WTC11 (cell line): ENCODE measurements at regions not wholly inside any gene's neighbourhood (a gene's known extent, or its start where the extent isn't known, plus 50 kb on each side); places are given as distances from the start of the nearest gene placed in this dataset.

Experiments used
- ATAC-seq: fragments of 200-7000 bp; cut with Tn5 transposase; 2 replicates; pipeline ENCODE4 v1.10.0; 2021; ENCODE audit warnings: mild to moderate bottlenecking, moderate library complexity
- CTCF ChIA-PET: fragments of 300-600 bp; sonication (Branson Sonifier 250); formaldehyde crosslinking; loops from one replicate; lab custom pipeline; 2021; ENCODE audit warnings: antibody characterized with exemption; lab: Charles Lee
- POLR2A ChIA-PET: fragments of 350-600 bp; sonication (Branson Sonifier 250); formaldehyde crosslinking; loops from one replicate; lab custom pipeline; 2021; ENCODE audit warnings: antibody characterized with exemption; lab: Charles Lee
- DNase-seq: peaks from one replicate; pipeline ENCODE4 v3.0.0; 2021; ENCODE audit warnings: low spot score
- H3K27ac Mint-ChIP-seq: 2 replicates; pipeline ENCODE4 v1.8.0; 2021; ENCODE audit warnings: mixed read lengths
- H3K27me3 Mint-ChIP-seq: 2 replicates; pipeline ENCODE4 v1.8.0; 2021; ENCODE audit warnings: low read depth, mild to moderate bottlenecking, moderate library complexity, mixed read lengths
- H3K36me3 Mint-ChIP-seq: 2 replicates; pipeline ENCODE4 v1.8.0; 2021; ENCODE audit warnings: mixed read lengths
- H3K4me1 Mint-ChIP-seq: 2 replicates; pipeline ENCODE4 v1.8.0; 2022; ENCODE audit warnings: mixed read lengths
- H3K4me3 Mint-ChIP-seq: 2 replicates; pipeline ENCODE4 v1.8.0; 2021; ENCODE audit warnings: mild to moderate bottlenecking, moderate library complexity, mixed read lengths
- H3K9me3 Mint-ChIP-seq: 2 replicates; pipeline ENCODE4 v1.8.0; 2021; ENCODE audit warnings: mixed read lengths
- CBFB ChIP-seq: sonication (generic); formaldehyde crosslinking; IDR thresholded peaks from 2 replicates; pipeline ENCODE4 v1.8.1; 2022; ENCODE audit warnings: mild to moderate bottlenecking, low read depth, missing genetic modification reagents
- EMX1 ChIP-seq: fragments of 250-450 bp; sonication (Bioruptor Pico); IDR thresholded peaks from 2 replicates; pipeline ENCODE4 v1.8.0; 2021; ENCODE audit warnings: mild to moderate bottlenecking
- ESRRA ChIP-seq: sonication (generic); formaldehyde crosslinking; IDR thresholded peaks from 2 replicates; pipeline ENCODE4 v1.8.1; 2022; ENCODE audit warnings: mild to moderate bottlenecking, missing genetic modification reagents, borderline replicate concordance
- ETV6 ChIP-seq: sonication (generic); formaldehyde crosslinking; IDR thresholded peaks from 2 replicates; pipeline ENCODE4 v1.8.1; 2022; ENCODE audit warnings: mild to moderate bottlenecking, missing genetic modification reagents
- FOXP1 ChIP-seq: sonication (generic); formaldehyde crosslinking; IDR thresholded peaks from 2 replicates; pipeline ENCODE4 v1.8.0; 2022; ENCODE audit warnings: missing genetic modification reagents, mild to moderate bottlenecking, moderate library complexity, borderline replicate concordance
- SMAD4 ChIP-seq: sonication (generic); formaldehyde crosslinking; IDR thresholded peaks from 2 replicates; pipeline ENCODE4 v1.8.0; 2022; ENCODE audit warnings: mild to moderate bottlenecking, missing genetic modification reagents
- SOX15 ChIP-seq: fragments of 250-450 bp; sonication (Bioruptor Pico); IDR thresholded peaks from 2 replicates; pipeline ENCODE4 v1.9.0; 2021; ENCODE audit warnings: mild to moderate bottlenecking
- ZNF219 ChIP-seq: sonication (generic); formaldehyde crosslinking; IDR thresholded peaks from 2 replicates; pipeline ENCODE4 v1.8.0; 2023; ENCODE audit warnings: missing genetic modification reagents, mild to moderate bottlenecking, borderline replicate concordance
- ZNF317 ChIP-seq: sonication (generic); formaldehyde crosslinking; IDR thresholded peaks from 2 replicates; pipeline ENCODE4 v1.8.1; 2023; ENCODE audit warnings: low read depth, mild to moderate bottlenecking, moderate library complexity, missing genetic modification reagents, borderline replicate concordance
- TF ChIP-seq, protein P1 (sequence below): sonication (generic); formaldehyde crosslinking; IDR thresholded peaks from 2 replicates; pipeline ENCODE4 v1.8.0; 2023; ENCODE audit warnings: missing genetic modification reagents, mild to moderate bottlenecking, borderline replicate concordance
- TF ChIP-seq, protein P2 (sequence below): sonication (generic); formaldehyde crosslinking; IDR thresholded peaks from 2 replicates; pipeline ENCODE4 v1.8.1; 2023; ENCODE audit warnings: mild to moderate bottlenecking, missing genetic modification reagents
- TF ChIP-seq, protein P3 (sequence below): fragments of 200-600 bp; IDR thresholded peaks from 2 replicates; pipeline ENCODE4 v1.8.0; 2022; ENCODE audit warnings: antibody characterized with exemption
- TF ChIP-seq, protein P4 (sequence below): sonication (generic); formaldehyde crosslinking; IDR thresholded peaks from 2 replicates; pipeline ENCODE4 v1.8.0; 2022; ENCODE audit warnings: missing genetic modification reagents
- TF ChIP-seq, protein P5 (sequence below): fragments of 250-450 bp; sonication (Bioruptor Pico); IDR thresholded peaks from 2 replicates; pipeline ENCODE4 v1.9.0; 2021; ENCODE audit warnings: mild to moderate bottlenecking
- TF ChIP-seq, protein P6 (sequence below): sonication (generic); formaldehyde crosslinking; IDR thresholded peaks from 2 replicates; pipeline ENCODE4 v1.8.0; 2022; ENCODE audit warnings: mild to moderate bottlenecking, missing genetic modification reagents
- TF ChIP-seq, protein P7 (sequence below): sonication (generic); formaldehyde crosslinking; IDR thresholded peaks from 2 replicates; pipeline ENCODE4 v1.8.1; 2023; ENCODE audit warnings: mild to moderate bottlenecking, missing genetic modification reagents, moderate library complexity
- TF ChIP-seq, protein P8 (sequence below): sonication (generic); formaldehyde crosslinking; IDR thresholded peaks from 2 replicates; pipeline ENCODE4 v1.8.0; 2023; ENCODE audit warnings: missing genetic modification reagents

DNA sequence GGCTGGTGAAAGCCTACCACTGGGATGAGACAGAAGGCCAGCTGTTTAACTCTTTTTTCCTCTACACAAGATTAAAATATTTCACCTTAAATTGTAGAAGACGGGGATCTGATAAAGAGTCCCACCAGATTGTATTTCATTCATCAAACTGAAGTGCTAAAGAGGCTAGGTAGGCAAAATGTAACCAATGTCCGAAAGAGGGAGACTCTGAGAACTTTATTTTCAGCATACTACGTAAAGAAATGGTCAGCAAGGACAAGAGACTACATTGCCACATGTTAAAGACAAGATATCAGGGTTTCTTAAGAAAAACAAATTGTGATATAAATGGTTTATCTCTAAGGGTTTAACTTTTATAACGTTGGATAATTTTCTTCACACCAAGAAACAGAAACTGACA is 71.6 kb upstream of the INPP4B start (continued):
- TF ChIP-seq, protein P1, sequence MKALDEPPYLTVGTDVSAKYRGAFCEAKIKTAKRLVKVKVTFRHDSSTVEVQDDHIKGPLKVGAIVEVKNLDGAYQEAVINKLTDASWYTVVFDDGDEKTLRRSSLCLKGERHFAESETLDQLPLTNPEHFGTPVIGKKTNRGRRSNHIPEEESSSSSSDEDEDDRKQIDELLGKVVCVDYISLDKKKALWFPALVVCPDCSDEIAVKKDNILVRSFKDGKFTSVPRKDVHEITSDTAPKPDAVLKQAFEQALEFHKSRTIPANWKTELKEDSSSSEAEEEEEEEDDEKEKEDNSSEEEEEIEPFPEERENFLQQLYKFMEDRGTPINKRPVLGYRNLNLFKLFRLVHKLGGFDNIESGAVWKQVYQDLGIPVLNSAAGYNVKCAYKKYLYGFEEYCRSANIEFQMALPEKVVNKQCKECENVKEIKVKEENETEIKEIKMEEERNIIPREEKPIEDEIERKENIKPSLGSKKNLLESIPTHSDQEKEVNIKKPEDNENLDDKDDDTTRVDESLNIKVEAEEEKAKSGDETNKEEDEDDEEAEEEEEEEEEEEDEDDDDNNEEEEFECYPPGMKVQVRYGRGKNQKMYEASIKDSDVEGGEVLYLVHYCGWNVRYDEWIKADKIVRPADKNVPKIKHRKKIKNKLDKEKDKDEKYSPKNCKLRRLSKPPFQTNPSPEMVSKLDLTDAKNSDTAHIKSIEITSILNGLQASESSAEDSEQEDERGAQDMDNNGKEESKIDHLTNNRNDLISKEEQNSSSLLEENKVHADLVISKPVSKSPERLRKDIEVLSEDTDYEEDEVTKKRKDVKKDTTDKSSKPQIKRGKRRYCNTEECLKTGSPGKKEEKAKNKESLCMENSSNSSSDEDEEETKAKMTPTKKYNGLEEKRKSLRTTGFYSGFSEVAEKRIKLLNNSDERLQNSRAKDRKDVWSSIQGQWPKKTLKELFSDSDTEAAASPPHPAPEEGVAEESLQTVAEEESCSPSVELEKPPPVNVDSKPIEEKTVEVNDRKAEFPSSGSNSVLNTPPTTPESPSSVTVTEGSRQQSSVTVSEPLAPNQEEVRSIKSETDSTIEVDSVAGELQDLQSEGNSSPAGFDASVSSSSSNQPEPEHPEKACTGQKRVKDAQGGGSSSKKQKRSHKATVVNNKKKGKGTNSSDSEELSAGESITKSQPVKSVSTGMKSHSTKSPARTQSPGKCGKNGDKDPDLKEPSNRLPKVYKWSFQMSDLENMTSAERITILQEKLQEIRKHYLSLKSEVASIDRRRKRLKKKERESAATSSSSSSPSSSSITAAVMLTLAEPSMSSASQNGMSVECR (CRISPR knock-in tag): no peak
- TF ChIP-seq FOXP1 (CRISPR knock-in tag) (no peak), ESRRA (no peak), EMX1 (CRISPR knock-in tag) (no peak), SMAD4 (CRISPR knock-in tag) (no peak), CBFB (CRISPR knock-in tag) (no peak)
- TF ChIP-seq, protein P2, sequence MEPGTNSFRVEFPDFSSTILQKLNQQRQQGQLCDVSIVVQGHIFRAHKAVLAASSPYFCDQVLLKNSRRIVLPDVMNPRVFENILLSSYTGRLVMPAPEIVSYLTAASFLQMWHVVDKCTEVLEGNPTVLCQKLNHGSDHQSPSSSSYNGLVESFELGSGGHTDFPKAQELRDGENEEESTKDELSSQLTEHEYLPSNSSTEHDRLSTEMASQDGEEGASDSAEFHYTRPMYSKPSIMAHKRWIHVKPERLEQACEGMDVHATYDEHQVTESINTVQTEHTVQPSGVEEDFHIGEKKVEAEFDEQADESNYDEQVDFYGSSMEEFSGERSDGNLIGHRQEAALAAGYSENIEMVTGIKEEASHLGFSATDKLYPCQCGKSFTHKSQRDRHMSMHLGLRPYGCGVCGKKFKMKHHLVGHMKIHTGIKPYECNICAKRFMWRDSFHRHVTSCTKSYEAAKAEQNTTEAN (CRISPR knock-in tag): no peak
- TF ChIP-seq, protein P3, sequence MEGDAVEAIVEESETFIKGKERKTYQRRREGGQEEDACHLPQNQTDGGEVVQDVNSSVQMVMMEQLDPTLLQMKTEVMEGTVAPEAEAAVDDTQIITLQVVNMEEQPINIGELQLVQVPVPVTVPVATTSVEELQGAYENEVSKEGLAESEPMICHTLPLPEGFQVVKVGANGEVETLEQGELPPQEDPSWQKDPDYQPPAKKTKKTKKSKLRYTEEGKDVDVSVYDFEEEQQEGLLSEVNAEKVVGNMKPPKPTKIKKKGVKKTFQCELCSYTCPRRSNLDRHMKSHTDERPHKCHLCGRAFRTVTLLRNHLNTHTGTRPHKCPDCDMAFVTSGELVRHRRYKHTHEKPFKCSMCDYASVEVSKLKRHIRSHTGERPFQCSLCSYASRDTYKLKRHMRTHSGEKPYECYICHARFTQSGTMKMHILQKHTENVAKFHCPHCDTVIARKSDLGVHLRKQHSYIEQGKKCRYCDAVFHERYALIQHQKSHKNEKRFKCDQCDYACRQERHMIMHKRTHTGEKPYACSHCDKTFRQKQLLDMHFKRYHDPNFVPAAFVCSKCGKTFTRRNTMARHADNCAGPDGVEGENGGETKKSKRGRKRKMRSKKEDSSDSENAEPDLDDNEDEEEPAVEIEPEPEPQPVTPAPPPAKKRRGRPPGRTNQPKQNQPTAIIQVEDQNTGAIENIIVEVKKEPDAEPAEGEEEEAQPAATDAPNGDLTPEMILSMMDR: no peak
- TF ChIP-seq, protein P4, sequence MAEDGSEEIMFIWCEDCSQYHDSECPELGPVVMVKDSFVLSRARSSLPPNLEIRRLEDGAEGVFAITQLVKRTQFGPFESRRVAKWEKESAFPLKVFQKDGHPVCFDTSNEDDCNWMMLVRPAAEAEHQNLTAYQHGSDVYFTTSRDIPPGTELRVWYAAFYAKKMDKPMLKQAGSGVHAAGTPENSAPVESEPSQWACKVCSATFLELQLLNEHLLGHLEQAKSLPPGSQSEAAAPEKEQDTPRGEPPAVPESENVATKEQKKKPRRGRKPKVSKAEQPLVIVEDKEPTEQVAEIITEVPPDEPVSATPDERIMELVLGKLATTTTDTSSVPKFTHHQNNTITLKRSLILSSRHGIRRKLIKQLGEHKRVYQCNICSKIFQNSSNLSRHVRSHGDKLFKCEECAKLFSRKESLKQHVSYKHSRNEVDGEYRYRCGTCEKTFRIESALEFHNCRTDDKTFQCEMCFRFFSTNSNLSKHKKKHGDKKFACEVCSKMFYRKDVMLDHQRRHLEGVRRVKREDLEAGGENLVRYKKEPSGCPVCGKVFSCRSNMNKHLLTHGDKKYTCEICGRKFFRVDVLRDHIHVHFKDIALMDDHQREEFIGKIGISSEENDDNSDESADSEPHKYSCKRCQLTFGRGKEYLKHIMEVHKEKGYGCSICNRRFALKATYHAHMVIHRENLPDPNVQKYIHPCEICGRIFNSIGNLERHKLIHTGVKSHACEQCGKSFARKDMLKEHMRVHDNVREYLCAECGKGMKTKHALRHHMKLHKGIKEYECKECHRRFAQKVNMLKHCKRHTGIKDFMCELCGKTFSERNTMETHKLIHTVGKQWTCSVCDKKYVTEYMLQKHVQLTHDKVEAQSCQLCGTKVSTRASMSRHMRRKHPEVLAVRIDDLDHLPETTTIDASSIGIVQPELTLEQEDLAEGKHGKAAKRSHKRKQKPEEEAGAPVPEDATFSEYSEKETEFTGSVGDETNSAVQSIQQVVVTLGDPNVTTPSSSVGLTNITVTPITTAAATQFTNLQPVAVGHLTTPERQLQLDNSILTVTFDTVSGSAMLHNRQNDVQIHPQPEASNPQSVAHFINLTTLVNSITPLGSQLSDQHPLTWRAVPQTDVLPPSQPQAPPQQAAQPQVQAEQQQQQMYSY (CRISPR knock-in tag): no peak
- TF ChIP-seq, protein P5, sequence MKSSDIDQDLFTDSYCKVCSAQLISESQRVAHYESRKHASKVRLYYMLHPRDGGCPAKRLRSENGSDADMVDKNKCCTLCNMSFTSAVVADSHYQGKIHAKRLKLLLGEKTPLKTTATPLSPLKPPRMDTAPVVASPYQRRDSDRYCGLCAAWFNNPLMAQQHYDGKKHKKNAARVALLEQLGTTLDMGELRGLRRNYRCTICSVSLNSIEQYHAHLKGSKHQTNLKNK (CRISPR knock-in tag): no peak
- TF ChIP-seq, protein P6, sequence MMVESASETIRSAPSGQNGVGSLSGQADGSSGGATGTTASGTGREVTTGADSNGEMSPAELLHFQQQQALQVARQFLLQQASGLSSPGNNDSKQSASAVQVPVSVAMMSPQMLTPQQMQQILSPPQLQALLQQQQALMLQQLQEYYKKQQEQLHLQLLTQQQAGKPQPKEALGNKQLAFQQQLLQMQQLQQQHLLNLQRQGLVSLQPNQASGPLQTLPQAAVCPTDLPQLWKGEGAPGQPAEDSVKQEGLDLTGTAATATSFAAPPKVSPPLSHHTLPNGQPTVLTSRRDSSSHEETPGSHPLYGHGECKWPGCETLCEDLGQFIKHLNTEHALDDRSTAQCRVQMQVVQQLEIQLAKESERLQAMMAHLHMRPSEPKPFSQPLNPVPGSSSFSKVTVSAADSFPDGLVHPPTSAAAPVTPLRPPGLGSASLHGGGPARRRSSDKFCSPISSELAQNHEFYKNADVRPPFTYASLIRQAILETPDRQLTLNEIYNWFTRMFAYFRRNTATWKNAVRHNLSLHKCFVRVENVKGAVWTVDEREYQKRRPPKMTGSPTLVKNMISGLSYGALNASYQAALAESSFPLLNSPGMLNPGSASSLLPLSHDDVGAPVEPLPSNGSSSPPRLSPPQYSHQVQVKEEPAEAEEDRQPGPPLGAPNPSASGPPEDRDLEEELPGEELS (CRISPR knock-in tag): no peak

DNA sequence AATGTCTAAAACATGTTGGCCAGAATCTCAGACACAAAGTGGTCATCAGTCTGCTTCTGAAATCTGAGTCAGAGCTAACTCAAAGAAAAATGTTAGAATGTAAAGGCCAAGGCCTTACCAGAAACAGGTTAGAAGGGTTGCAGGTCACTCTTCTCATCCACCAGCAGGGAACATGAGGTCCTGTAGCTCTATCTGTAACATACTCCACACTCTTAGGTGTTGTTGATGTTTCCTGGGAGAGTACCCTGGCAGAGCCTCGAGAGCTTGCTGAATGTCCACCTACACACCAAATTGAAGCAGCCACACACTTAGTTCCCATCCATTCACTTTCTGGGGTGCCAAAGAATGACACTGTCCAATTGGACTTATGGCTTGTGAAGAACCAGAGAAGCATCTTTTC is 76.6 kb upstream of the INPP4B start:
- no peak for ATAC-seq
- TF ChIP-seq, protein P7, sequence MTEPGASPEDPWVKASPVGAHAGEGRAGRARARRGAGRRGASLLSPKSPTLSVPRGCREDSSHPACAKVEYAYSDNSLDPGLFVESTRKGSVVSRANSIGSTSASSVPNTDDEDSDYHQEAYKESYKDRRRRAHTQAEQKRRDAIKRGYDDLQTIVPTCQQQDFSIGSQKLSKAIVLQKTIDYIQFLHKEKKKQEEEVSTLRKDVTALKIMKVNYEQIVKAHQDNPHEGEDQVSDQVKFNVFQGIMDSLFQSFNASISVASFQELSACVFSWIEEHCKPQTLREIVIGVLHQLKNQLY: no peak
- TF ChIP-seq CBFB (CRISPR knock-in tag) (no peak), SOX15 (no peak), ZNF219 (CRISPR knock-in tag) (no peak), ETV6 (CRISPR knock-in tag) (no peak), ZNF317 (CRISPR knock-in tag) (no peak)
- TF ChIP-seq, protein P5 (CRISPR knock-in tag): no peak
- TF ChIP-seq, protein P8, sequence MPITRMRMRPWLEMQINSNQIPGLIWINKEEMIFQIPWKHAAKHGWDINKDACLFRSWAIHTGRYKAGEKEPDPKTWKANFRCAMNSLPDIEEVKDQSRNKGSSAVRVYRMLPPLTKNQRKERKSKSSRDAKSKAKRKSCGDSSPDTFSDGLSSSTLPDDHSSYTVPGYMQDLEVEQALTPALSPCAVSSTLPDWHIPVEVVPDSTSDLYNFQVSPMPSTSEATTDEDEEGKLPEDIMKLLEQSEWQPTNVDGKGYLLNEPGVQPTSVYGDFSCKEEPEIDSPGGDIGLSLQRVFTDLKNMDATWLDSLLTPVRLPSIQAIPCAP (CRISPR knock-in tag): no peak
- Mint-ChIP-seq H3K4me1 (peaks cover 7% of the 10 kb centered on the region), H3K27me3 (no peaks in the 10 kb centered on the region; the same call in 1 of the 2 replicates), H3K4me3 (no peak overlapping the region), H3K27ac (no peak overlapping the region), H3K36me3 (no peaks in the 10 kb centered on the region), H3K9me3 (no peaks in the 10 kb centered on the region)
- DNase-seq: no peak
- ChIA-PET POLR2A (no interaction called here), CTCF (no interaction called here)
